HFF-Myc (cell line): ENCODE measurements at regions not wholly inside any gene's neighbourhood (a gene's known extent, or its start where the extent isn't known, plus 50 kb on each side); places are given as distances from the start of the nearest gene placed in this dataset.
A peak's percentile ranks its signal among the peaks of the same experiment; 100 is the strongest.

Experiments used
- DNase-seq: peaks from one replicate; pipeline ENCODE4 v3.0.0-alpha.2; 2011; ENCODE audit warnings: low read depth; ENCODE audit errors: extremely low read depth
- H3K4me3 ChIP-seq: replicated peaks from 2 replicates; pipeline ENCODE4 v1.5.1; 2011; ENCODE audit warnings: low read depth, mild to moderate bottlenecking, control low read depth, low read length
- TF ChIP-seq, protein P1 (sequence below): IDR thresholded peaks from 2 replicates; pipeline ENCODE4 v1.5.1; 2012; ENCODE audit warnings: mild to moderate bottlenecking, low read depth, low read length, control low read depth; ENCODE audit errors: missing control alignments

DNA sequence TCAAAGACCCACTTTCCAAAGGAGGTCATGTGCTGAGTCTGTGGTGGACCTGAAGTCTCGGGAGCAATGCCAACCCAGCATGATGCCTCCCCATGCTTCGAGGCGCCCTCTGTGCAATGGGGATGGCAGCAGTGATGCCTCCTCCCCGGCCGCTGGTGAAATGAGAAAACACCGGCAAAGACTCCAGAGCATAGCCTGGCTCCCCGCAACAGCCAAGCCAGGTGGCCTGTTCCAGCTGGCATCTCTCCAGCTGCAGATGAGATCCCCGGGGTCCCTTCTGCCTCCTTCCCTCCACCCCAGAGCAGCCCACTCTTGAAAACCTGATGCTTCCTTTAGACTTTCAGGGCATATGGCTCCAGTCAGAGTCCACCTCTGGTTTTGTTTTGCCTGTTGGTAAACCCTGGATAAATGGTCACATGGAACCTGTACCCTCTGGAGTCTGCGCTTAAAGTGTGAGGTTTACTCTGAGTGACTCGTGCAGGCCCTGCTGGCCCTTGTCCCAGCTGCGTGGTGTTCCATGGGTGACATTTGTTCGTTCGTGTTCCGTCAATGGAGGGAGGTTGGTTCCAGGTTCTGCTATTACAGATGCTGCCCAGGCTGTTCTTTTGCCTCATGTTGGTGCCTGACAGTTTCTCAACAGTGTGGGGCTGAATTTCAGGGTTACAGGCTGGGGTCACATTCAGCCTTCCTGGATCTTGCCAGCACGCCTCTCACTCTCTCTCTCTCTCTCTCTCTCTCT, 181.8 kb upstream of the CIBAR2 start:
- no peak for DNase-seq
- H3K4me3 ChIP-seq = no peak overlapping the region
- TF ChIP-seq, protein P1, sequence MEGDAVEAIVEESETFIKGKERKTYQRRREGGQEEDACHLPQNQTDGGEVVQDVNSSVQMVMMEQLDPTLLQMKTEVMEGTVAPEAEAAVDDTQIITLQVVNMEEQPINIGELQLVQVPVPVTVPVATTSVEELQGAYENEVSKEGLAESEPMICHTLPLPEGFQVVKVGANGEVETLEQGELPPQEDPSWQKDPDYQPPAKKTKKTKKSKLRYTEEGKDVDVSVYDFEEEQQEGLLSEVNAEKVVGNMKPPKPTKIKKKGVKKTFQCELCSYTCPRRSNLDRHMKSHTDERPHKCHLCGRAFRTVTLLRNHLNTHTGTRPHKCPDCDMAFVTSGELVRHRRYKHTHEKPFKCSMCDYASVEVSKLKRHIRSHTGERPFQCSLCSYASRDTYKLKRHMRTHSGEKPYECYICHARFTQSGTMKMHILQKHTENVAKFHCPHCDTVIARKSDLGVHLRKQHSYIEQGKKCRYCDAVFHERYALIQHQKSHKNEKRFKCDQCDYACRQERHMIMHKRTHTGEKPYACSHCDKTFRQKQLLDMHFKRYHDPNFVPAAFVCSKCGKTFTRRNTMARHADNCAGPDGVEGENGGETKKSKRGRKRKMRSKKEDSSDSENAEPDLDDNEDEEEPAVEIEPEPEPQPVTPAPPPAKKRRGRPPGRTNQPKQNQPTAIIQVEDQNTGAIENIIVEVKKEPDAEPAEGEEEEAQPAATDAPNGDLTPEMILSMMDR = no peak

DNA sequence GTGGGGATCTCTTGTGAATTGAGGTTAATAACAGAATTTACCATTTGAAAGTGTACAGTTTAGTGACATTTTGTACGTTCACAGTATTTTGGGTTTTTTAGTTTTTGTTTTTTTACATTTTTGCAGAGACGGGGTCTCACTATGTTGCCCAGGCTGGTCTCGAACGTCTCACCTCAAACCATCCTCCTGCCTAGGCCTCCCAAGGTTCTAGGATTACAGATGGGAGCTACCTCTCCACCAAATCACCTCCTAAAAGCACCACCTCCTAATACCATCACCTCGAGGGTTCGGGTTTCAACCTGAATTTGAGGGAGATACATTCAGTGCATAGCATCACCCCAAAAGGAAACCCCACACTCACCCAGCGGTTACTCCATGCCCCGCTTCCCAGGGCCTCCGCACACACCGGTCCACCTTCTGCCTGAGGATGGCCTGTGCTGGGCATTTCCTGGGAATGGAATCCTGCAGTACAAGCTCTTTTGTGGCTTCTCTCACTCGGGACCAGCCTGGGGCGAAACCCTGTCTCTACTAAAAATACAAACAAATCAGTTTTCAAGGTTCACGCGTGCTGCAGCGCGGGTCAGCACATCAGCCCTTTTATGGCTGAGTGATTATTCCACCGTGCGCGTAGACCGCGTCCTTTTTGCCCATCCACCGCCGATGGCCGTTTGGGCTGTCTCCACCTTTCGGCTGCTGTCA, 182.7 kb upstream of the CIBAR2 start:
- TF ChIP-seq, protein P1 = no peak
- DNase-seq = no peak
- no peak overlapping the region for H3K4me3 ChIP-seq

DNA sequence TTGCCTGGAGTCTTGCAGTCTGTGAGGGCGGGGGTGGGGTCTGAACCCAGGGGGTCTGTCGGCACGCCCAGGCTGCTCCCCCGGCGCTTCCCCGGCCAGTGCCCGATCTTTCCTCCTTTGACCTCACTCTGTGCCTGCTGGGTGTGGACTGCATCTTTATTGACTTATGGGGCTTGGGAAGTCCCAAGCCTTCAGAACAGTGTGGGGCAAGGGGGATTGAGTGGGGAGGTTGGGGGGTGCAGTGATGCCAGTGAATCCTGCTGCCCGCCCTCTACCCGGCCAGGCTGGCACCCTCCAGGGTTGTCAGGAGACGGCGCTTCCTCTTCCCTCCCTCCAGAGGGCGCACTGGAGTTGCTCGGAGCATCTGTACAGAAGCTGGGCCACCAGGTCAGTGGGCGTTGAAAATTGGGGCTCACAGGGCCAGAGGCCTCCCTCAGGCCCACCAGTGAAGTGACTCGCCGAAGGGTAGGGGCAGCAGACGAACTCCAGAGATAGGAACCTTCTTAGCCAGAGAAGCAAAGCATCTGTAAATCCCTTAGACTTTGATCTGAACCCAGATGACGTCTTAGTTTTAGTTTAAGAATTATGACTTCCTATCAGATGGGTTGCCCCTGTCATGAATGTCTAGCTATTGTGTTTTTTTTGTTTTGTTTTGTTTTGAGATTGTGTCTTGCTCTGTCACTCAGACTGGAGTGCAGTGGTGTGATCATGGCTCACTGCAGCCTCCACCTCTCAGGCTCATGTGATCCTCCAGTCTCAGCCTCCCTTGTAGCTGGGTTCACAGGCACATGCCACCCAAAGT, 184.8 kb upstream of the CIBAR2 start:
- DNase-seq = no peak
- no peak overlapping the region for H3K4me3 ChIP-seq
- TF ChIP-seq, protein P1 = peak; percentile 74

DNA sequence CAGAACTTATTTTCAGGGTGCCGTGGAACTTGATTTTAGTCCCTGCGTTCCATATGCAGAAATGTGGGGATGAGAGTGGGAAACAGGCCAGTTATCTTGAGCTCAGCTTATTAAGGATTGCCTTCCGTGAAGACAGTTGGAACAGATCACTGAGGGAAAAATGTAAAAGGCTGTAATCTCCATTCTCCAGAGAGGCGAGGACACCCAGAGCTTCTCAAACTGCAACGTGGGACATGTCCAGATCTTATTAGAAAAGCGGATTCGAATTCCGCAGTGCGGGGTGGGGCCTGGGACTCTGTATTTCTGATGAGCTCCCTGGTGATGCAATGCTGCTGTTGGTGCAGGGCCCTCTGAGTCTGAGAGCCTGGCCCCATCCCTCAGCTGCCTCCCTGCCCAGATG, 185.6 kb upstream of the CIBAR2 start:
- H3K4me3 ChIP-seq = no peak overlapping the region
- TF ChIP-seq, protein P1 = no peak
- DNase-seq = no peak

DNA sequence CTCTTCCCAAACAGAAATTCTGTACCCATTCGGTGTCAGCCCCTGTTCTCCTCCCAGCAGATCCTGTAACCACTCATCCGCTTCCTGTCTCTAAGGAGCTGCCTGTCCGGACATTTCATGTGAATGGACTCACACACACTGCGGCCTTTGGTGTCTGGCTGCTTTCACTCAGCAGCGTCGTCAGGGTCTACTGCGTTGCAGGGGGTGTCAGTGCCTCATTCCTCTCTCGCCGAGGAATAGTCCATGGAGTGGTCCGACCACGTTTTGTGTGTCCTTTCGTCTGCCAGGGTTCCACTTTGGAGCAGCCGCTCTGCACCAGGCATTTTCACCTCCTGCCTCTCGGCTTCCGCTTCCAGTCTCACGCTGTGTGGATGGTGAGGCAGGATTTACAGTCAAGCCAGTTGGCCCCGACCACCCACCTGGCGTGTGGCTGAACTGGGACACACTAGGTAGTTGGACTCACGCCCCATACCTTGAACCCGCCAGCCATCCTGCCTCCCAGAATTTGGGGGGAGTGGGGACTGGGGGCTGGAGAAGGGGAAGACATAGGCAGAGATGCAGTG, 188.2 kb upstream of the CIBAR2 start:
- TF ChIP-seq, protein P1 = no peak
- H3K4me3 ChIP-seq = no peak overlapping the region
- DNase-seq = no peak

DNA sequence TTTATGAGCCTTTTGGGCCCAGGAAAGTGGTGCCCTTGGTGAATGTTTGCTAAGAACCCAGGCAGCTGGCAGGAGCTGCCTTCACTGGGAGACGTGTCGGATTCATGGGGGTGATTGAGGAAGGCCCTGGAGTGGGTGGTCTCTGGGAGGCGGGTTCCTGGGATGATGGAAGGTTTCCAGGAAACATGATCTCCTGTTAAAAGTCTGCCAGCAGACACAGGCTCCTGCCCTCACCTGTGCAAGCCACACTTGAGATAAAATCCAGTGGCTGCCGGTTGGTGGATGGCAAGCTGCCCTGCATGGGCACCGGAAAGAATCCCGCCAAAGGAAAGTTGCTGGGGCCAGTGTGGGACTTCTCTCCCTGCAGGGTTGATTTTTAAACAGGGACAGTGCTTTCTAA, 189.0 kb upstream of the CIBAR2 start:
- no peak for DNase-seq
- TF ChIP-seq, protein P1 = no peak
- H3K4me3 ChIP-seq = no peak overlapping the region
